SH-SY5Y (cell line): ENCODE measurements at regions not wholly inside any gene's neighbourhood (a gene's known extent, or its start where the extent isn't known, plus 50 kb on each side); places are given as distances from the start of the nearest gene placed in this dataset.

ENCODE experiments used
- GATA2 ChIP-seq: IDR thresholded peaks from 2 replicates; pipeline ENCODE4 v1.6.1; 2011; ENCODE audit warnings: mild to moderate bottlenecking, low read depth, low read length
- GATA3 ChIP-seq: IDR thresholded peaks from 2 replicates; pipeline ENCODE4 v1.6.1; 2011; ENCODE audit warnings: low read depth, mild to moderate bottlenecking, low read length, moderate library complexity

DNA sequence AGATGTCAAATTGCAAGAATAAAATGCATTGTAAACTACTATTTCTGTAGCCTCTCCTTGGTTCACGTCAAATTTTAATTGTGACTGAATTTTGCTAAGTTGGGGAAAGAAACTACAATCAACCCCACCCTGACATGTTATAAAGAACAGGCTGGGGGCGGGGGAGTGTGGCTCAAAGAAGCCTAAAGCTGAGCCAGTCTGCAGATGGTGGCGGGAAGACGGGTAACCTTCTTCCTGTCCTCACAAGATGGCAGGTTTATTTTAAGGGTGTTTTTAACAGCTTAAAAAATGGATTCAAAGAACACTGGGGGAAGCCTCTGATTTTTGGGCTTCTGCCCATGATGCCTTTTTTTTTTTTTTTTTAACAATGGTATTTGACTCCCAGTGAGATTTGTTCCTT, 68.5 kb upstream of the MELK start:
- TF ChIP-seq GATA3 (no peak), GATA2 (no peak)
